NCI-H2196 treated with DMSO at 0.1 percent for 48 hours (cell line): ENCODE measurements at regions not wholly inside any gene's neighbourhood (a gene's known extent, or its start where the extent isn't known, plus 50 kb on each side); places are given as distances from the start of the nearest gene placed in this dataset.
"Not testable (repeated sequence)": the region's sequence is repeated elsewhere in the genome, so short reads cannot be mapped to it uniquely, and the experiment has no call there.

Source experiments
- DNase-seq: peaks from one replicate; lab custom pipeline; 2025; ENCODE audit not compliant: unreplicated experiment; lab: John Stamatoyannopoulos, UW

GRCh38 chr3:103829723-103830326 is 1395.0 kb downstream of the ZPLD1 start:
- no peak for DNase-seq

- no peak for DNase-seq
Observed at GRCh38 chr3:103847081-103848062, 1412.6 kb downstream of the ZPLD1 start.

- DNase-seq = no peak
Observed at GRCh38 chr3:103851793-103852192, 1417.0 kb downstream of the ZPLD1 start.

- DNase-seq = no peak
Observed at GRCh38 chr3:103862415-103862814, 1427.6 kb downstream of the ZPLD1 start.

GRCh38 chr3:103863381-103863780 is 1428.6 kb downstream of the ZPLD1 start:
- no peak for DNase-seq

- DNase-seq = no peak
Observed at GRCh38 chr3:103866113-103866512, 1431.3 kb downstream of the ZPLD1 start.

GRCh38 chr3:103873021-103873420 is 1438.2 kb downstream of the ZPLD1 start:
- DNase-seq = no peak

- DNase-seq = no peak
Observed at GRCh38 chr3:103873897-103874545, 1439.2 kb downstream of the ZPLD1 start.

- DNase-seq = not testable (repeated sequence)
Observed at GRCh38 chr3:103881809-103882208, 1447.0 kb downstream of the ZPLD1 start.

GRCh38 chr3:103889675-103890074 is 1454.9 kb downstream of the ZPLD1 start:
- no peak for DNase-seq

GRCh38 chr3:103894162-103894822 is 1459.5 kb downstream of the ZPLD1 start:
- no peak for DNase-seq

- DNase-seq = no peak
Observed at GRCh38 chr3:103899328-103899727, 1464.5 kb downstream of the ZPLD1 start.

- no peak for DNase-seq
Observed at GRCh38 chr3:103904991-103905390, 1461.7 kb upstream of the ALCAM start.

GRCh38 chr3:103906304-103906703 is 1460.4 kb upstream of the ALCAM start:
- DNase-seq = no peak

- no peak for DNase-seq
Observed at GRCh38 chr3:103906808-103907207, 1459.9 kb upstream of the ALCAM start.

GRCh38 chr3:103907567-103907966 is 1459.1 kb upstream of the ALCAM start:
- no peak for DNase-seq

GRCh38 chr3:103909395-103909794 is 1457.3 kb upstream of the ALCAM start:
- DNase-seq = no peak

GRCh38 chr3:103918336-103918735 is 1448.4 kb upstream of the ALCAM start:
- DNase-seq = no peak

- no peak for DNase-seq
Observed at GRCh38 chr3:103919327-103919726, 1447.4 kb upstream of the ALCAM start.

- DNase-seq = no peak
Observed at GRCh38 chr3:103923907-103924306, 1442.8 kb upstream of the ALCAM start.

- DNase-seq = no peak
Observed at GRCh38 chr3:103924544-103924943, 1442.2 kb upstream of the ALCAM start.
